Germinal center (tissue), 1 donor: ENCODE measurements at regions not wholly inside any gene's neighbourhood (a gene's known extent, or its start where the extent isn't known, plus 50 kb on each side); places are given as distances from the start of the nearest gene placed in this dataset.

Source experiments
- DNase-seq: peaks from one replicate; pipeline ENCODE4 v3.0.0; 2012; ENCODE audit warnings: mixed read lengths, low spot score

GRCh38 chr7:97630116-97630515 lies 101.8 kb upstream of the TAC1 start:
- DNase-seq = no peak

- no peak for DNase-seq
These were observed 96.3 kb upstream of the TAC1 start for GRCh38 chr7:97635622-97636021.

GRCh38 chr7:97639036-97639435 lies 92.8 kb upstream of the TAC1 start:
- DNase-seq = no peak

GRCh38 chr7:97659363-97660045 lies 72.4 kb upstream of the TAC1 start:
- DNase-seq = no peak

GRCh38 chr7:97667359-97667758 lies 64.5 kb upstream of the TAC1 start:
- no peak for DNase-seq

GRCh38 chr7:97671571-97671970 lies 60.3 kb upstream of the TAC1 start:
- DNase-seq = no peak

GRCh38 chr7:97680622-97681021 lies 51.3 kb upstream of the TAC1 start:
- no peak for DNase-seq
